ENCODE measurements at regions not wholly inside any gene's neighbourhood (a gene's known extent, or its start where the extent isn't known, plus 50 kb on each side); places are given as distances from the start of the nearest gene placed in this dataset.

DNA sequence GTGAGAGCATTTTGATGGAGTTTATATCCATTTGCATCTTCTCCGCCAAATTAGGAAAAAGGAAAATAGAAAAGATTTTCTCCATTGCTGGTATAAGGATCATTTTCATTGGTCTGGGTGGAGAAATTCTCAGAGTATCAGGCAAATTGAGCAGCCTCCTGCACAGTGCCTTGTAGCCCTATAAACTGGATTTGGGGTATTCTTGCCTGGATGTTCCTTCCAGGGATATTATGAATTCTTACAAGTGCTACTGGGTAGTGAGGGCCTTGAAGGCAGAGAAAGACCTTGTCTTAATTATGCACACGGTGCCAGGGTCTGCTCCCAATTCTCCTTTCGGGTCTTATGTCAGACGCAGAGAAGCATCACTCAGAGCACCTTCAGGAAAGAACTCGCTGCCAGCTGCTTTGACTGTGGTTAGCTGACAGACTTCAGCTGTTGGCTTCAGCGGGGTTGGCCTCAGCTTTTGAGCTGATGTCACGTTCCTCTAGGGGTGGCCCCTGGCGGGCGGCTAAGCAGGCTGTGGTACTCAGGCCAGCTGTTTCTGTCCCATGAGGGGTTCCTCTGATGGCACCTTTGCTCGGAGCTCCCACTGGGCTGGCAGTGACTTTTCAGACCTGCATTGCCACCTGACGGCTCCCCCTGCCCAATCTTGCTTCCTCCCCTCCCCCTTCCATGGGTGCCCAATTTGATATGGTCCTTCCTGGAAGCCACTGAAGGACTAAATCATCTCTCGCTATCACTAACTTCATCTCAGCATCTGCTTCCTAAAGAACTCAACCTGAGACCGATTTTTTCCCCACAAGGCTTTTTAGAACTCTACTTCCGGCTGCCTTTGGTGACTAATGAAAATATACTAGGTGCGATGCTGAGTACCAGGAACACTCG lies 519.5 kb downstream of the BCOR start:
- TF ChIP-seq RAD21 (conservative IDR thresholded peaks at IDR 0.05) (no peak), POLR2AphosphoS5 (IDR thresholded peaks at IDR 0.05) (no peak), SMC3 (conservative IDR thresholded peaks at IDR 0.05; ENCODE audit: poor library complexity) (no peak), MXI1 (conservative IDR thresholded peaks at IDR 0.05; ENCODE audit: poor library complexity, severe bottlenecking) (no peak), TAF1 (IDR thresholded peaks at IDR 0.05; ENCODE audit: low read depth) (no peak), EP300 (conservative IDR thresholded peaks at IDR 0.05; ENCODE audit: poor library complexity, severe bottlenecking) (no peak), EZH2 (IDR thresholded peaks at IDR 0.05; ENCODE audit: borderline replicate concordance, insufficient read depth, low read length, poor library complexity, severe bottlenecking) (no peak)
- TF ChIP-seq, protein P1, sequence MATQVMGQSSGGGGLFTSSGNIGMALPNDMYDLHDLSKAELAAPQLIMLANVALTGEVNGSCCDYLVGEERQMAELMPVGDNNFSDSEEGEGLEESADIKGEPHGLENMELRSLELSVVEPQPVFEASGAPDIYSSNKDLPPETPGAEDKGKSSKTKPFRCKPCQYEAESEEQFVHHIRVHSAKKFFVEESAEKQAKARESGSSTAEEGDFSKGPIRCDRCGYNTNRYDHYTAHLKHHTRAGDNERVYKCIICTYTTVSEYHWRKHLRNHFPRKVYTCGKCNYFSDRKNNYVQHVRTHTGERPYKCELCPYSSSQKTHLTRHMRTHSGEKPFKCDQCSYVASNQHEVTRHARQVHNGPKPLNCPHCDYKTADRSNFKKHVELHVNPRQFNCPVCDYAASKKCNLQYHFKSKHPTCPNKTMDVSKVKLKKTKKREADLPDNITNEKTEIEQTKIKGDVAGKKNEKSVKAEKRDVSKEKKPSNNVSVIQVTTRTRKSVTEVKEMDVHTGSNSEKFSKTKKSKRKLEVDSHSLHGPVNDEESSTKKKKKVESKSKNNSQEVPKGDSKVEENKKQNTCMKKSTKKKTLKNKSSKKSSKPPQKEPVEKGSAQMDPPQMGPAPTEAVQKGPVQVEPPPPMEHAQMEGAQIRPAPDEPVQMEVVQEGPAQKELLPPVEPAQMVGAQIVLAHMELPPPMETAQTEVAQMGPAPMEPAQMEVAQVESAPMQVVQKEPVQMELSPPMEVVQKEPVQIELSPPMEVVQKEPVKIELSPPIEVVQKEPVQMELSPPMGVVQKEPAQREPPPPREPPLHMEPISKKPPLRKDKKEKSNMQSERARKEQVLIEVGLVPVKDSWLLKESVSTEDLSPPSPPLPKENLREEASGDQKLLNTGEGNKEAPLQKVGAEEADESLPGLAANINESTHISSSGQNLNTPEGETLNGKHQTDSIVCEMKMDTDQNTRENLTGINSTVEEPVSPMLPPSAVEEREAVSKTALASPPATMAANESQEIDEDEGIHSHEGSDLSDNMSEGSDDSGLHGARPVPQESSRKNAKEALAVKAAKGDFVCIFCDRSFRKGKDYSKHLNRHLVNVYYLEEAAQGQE (IDR thresholded peaks at IDR 0.05; ENCODE audit: borderline replicate concordance), result no peak
- TF ChIP-seq, protein P2, sequence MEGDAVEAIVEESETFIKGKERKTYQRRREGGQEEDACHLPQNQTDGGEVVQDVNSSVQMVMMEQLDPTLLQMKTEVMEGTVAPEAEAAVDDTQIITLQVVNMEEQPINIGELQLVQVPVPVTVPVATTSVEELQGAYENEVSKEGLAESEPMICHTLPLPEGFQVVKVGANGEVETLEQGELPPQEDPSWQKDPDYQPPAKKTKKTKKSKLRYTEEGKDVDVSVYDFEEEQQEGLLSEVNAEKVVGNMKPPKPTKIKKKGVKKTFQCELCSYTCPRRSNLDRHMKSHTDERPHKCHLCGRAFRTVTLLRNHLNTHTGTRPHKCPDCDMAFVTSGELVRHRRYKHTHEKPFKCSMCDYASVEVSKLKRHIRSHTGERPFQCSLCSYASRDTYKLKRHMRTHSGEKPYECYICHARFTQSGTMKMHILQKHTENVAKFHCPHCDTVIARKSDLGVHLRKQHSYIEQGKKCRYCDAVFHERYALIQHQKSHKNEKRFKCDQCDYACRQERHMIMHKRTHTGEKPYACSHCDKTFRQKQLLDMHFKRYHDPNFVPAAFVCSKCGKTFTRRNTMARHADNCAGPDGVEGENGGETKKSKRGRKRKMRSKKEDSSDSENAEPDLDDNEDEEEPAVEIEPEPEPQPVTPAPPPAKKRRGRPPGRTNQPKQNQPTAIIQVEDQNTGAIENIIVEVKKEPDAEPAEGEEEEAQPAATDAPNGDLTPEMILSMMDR (IDR thresholded peaks at IDR 0.05; ENCODE audit: poor library complexity, severe bottlenecking), result no peak

DNA sequence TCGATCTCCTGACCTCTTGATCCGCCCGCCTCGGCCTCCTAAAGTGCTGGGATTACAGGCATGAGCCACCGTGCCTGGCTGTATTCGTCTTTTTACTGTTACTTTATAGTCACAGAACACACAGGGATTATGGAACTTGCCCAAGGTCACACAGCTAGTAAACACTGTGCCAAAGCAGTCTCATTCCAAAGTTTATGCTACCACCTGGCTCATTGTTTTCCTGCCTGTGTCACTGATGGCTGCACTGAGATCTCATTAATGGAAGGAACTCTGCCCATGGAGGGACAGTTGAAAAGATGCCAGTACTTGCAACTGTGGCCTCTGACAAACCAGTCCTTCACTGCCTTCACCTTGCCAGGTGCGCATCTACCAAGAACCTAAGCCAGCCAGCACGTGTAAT lies 517.7 kb downstream of the BCOR start:
- TF ChIP-seq, protein P2 (IDR thresholded peaks at IDR 0.05; ENCODE audit: poor library complexity, severe bottlenecking), result no peak
- TF ChIP-seq MXI1 (conservative IDR thresholded peaks at IDR 0.05; ENCODE audit: poor library complexity, severe bottlenecking) (no peak), POLR2AphosphoS5 (IDR thresholded peaks at IDR 0.05) (no peak), SMC3 (conservative IDR thresholded peaks at IDR 0.05; ENCODE audit: poor library complexity) (no peak), EZH2 (IDR thresholded peaks at IDR 0.05; ENCODE audit: borderline replicate concordance, insufficient read depth, low read length, poor library complexity, severe bottlenecking) (no peak), EP300 (conservative IDR thresholded peaks at IDR 0.05; ENCODE audit: poor library complexity, severe bottlenecking) (no peak), TAF1 (IDR thresholded peaks at IDR 0.05; ENCODE audit: low read depth) (no peak), RAD21 (conservative IDR thresholded peaks at IDR 0.05) (no peak)
- TF ChIP-seq, protein P1 (IDR thresholded peaks at IDR 0.05; ENCODE audit: borderline replicate concordance), result no peak
- no peak overlapping the region for H3K4me2 ChIP-seq (ENCODE audit: low read length)

More for the DNA sequence above, 519.5 kb downstream of the BCOR start:
- Histone ChIP-seq H3K27me3 (ENCODE audit: insufficient read depth, low read depth, low read length) (no peaks in the 10 kb centered on the region), H3K9me3 (ENCODE audit: low read length) (no peaks in the 10 kb centered on the region), H4K20me1 (ENCODE audit: insufficient read depth) (no peaks in the 10 kb centered on the region), H3K4me2 (ENCODE audit: low read length) (no peak overlapping the region), H3K9ac (ENCODE audit: low read length) (no peak overlapping the region), H3K79me2 (replicated peaks; ENCODE audit: insufficient read depth, low read length) (no peaks in the 10 kb centered on the region), H2AFZ (ENCODE audit: low read depth, low read length) (no peak overlapping the region), H3K27ac (ENCODE audit: low read length) (no peak overlapping the region), H3K36me3 (ENCODE audit: insufficient read depth, low read length) (no peaks in the 10 kb centered on the region), H3K4me3 (ENCODE audit: low read length) (no peak overlapping the region), H3K9me2 (ENCODE audit: insufficient read depth, low read length) (no peaks in the 10 kb centered on the region), H3F3A (ENCODE audit: insufficient read depth, low read length, poor library complexity, severe bottlenecking) (no peaks in the 10 kb centered on the region)

More for the DNA sequence above, 517.7 kb downstream of the BCOR start:
- Histone ChIP-seq H3K27me3 (ENCODE audit: insufficient read depth, low read depth, low read length) (no peaks in the 10 kb centered on the region), H3K79me2 (replicated peaks; ENCODE audit: insufficient read depth, low read length) (no peaks in the 10 kb centered on the region), H3K9ac (ENCODE audit: low read length) (no peak overlapping the region), H3K36me3 (ENCODE audit: insufficient read depth, low read length) (no peaks in the 10 kb centered on the region), H2AFZ (ENCODE audit: low read depth, low read length) (no peak overlapping the region), H3K9me3 (ENCODE audit: low read length) (no peaks in the 10 kb centered on the region), H3K27ac (ENCODE audit: low read length) (no peak overlapping the region), H3F3A (ENCODE audit: insufficient read depth, low read length, poor library complexity, severe bottlenecking) (no peaks in the 10 kb centered on the region), H3K9me2 (ENCODE audit: insufficient read depth, low read length) (no peaks in the 10 kb centered on the region), H4K20me1 (ENCODE audit: insufficient read depth) (no peaks in the 10 kb centered on the region), H3K4me3 (ENCODE audit: low read length) (no peak overlapping the region)
